Brain microvascular endothelial cell (primary cell): ENCODE measurements at regions not wholly inside any gene's neighbourhood (a gene's known extent, or its start where the extent isn't known, plus 50 kb on each side); places are given as distances from the start of the nearest gene placed in this dataset.

Experiments used
- DNase-seq: peaks from one replicate; pipeline ENCODE4 v3.0.0-alpha.2; 2020
- H3K27ac ChIP-seq: fragments of 250-450 bp; sonication (Bioruptor Pico); 2 replicates; pipeline ENCODE4 v1.5.1; 2020; ENCODE audit warnings: mild to moderate bottlenecking, moderate library complexity
- H3K27me3 ChIP-seq: fragments of 250-450 bp; sonication (Bioruptor Pico); replicated peaks from 2 replicates; pipeline ENCODE4 v1.5.1; 2020; ENCODE audit warnings: mild to moderate bottlenecking
- H3K36me3 ChIP-seq: fragments of 250-450 bp; sonication (Bioruptor Pico); replicated peaks from 2 replicates; pipeline ENCODE4 v1.5.1; 2020; ENCODE audit warnings: mild to moderate bottlenecking
- H3K4me3 ChIP-seq: 2 replicates; pipeline ENCODE4 v1.5.1; 2011; ENCODE audit warnings: low read depth, mild to moderate bottlenecking, control low read depth, low read length, moderate library complexity
- CTCF ChIP-seq: IDR thresholded peaks from 2 replicates; pipeline ENCODE4 v1.5.1; 2011; ENCODE audit warnings: low read depth, mild to moderate bottlenecking, moderate library complexity, low read length, control low read depth, inconsistent platforms; ENCODE audit errors: missing control alignments
- in situ Hi-C: cut with HindIII; loops from 2 replicates; pipeline ENCODE4 v1.10.0; 2017; ENCODE audit warnings: low sequenced_read_pairs, low pct_ligation_motif_present

- no peak for DNase-seq
- no peaks in the 10 kb centered on the region for H3K36me3 ChIP-seq
- no peaks in the 10 kb centered on the region for H3K27me3 ChIP-seq
- no peak overlapping the region for H3K27ac ChIP-seq
- no peak for TF ChIP-seq CTCF
- no peak overlapping the region for H3K4me3 ChIP-seq
- in situ Hi-C loops, result no loop called here
Observed at GRCh38 chr5:57917004-57917403, 434.4 kb upstream of the ACTBL2 start.

- no peak overlapping the region for H3K27ac ChIP-seq
- H3K27me3 ChIP-seq, result no peaks in the 10 kb centered on the region
- no peak overlapping the region for H3K4me3 ChIP-seq
- DNase-seq, result no peak
- TF ChIP-seq CTCF, result no peak
- in situ Hi-C loops, result no loop called here
- no peaks in the 10 kb centered on the region for H3K36me3 ChIP-seq
Observed at GRCh38 chr5:57915536-57915935, 432.9 kb upstream of the ACTBL2 start.

GRCh38 chr5:57911438-57911837 is 428.8 kb upstream of the ACTBL2 start:
- H3K4me3 ChIP-seq, result no peak overlapping the region
- no peak for TF ChIP-seq CTCF
- H3K27me3 ChIP-seq, result no peaks in the 10 kb centered on the region
- no peak overlapping the region for H3K27ac ChIP-seq
- in situ Hi-C loops, result no loop called here
- DNase-seq, result no peak
- no peaks in the 10 kb centered on the region for H3K36me3 ChIP-seq

GRCh38 chr5:57906671-57907070 is 424.1 kb upstream of the ACTBL2 start:
- in situ Hi-C loops, result no loop called here
- no peak overlapping the region for H3K4me3 ChIP-seq
- H3K27me3 ChIP-seq, result no peaks in the 10 kb centered on the region
- no peak overlapping the region for H3K27ac ChIP-seq
- no peak for TF ChIP-seq CTCF
- no peak for DNase-seq
- H3K36me3 ChIP-seq, result no peaks in the 10 kb centered on the region

- H3K4me3 ChIP-seq, result no peak overlapping the region
- H3K27me3 ChIP-seq, result no peaks in the 10 kb centered on the region
- no peak for TF ChIP-seq CTCF
- no peak overlapping the region for H3K27ac ChIP-seq
- in situ Hi-C loops, result no loop called here
- no peaks in the 10 kb centered on the region for H3K36me3 ChIP-seq
- no peak for DNase-seq
Observed at GRCh38 chr5:57903458-57903857, 420.8 kb upstream of the ACTBL2 start.

GRCh38 chr5:57902095-57902494 is 419.5 kb upstream of the ACTBL2 start:
- Histone ChIP-seq H3K27me3 (no peaks in the 10 kb centered on the region), H3K36me3 (no peaks in the 10 kb centered on the region), H3K27ac (no peak overlapping the region), H3K4me3 (no peak overlapping the region)
- TF ChIP-seq CTCF, result no peak
- in situ Hi-C loops, result no loop called here
- DNase-seq, result no peak
